ENCODE measurements at regions not wholly inside any gene's neighbourhood (a gene's known extent, or its start where the extent isn't known, plus 50 kb on each side); places are given as distances from the start of the nearest gene placed in this dataset.

DNA sequence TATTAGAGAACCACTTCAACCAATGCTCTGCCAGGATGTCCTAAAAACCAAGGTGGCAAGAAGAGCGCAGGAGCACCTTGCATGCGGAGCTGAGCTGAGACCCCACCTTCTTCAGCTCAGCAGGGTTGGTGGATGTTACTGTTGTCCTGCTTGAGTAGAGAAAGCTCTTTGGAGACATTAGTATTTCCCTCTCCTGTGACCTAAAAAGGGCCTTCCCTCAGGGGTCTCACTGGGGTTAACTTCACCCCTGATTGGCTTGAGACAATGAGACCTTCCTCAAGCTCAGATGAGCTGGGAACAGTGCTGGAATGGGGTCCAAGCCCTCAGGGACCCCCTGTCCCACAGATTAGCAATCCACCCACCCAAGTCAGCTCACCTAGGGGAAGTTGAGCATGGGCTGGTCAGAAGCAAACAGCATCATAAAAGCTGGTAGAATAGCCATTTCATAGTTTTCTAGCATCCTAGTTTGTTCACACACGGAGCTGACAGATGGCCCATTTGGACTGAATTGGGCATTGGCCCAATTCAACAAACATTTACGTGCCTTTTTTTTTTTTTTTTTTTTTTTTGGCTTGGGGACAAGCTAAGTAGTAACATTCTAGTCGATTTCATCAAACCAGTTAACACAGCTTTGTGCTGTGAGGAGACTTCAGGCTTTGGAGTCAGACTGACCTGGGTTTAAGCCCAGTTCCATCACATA is 100.6 kb upstream of the HABP2 start:
- H3K9me3 ChIP-seq (ENCODE audit: control insufficient read depth, insufficient read depth, low read depth, low read length): no peaks in the 10 kb centered on the region
- no peak overlapping the region for H3K27ac ChIP-seq (ENCODE audit: low read length)
- H3K4me3 ChIP-seq (ENCODE audit: low read depth in 2 of 2, low read length in 2 of 2): no peak overlapping the region
- in situ Hi-C loops (cut with HindIII; ENCODE audit: low pct_unique_long_range_greater_than_20kb, low sequenced_read_pairs) (no loop called here), intact Hi-C loops (cut with micrococcal nuclease; ENCODE audit: unreplicated experiment) (no loop called here)
- CTCF ChIA-PET: interaction anchor here (0.6 to 0.7 kb wide), 3 partner anchors 39 to 47 kb away, joined by 3 to 9 read pairs (median 6); no protein-coding TSS in a partner anchor
- no peak for TF ChIP-seq POLR2AphosphoS5 (IDR thresholded peaks at IDR 0.05; ENCODE audit: low read depth, low read length)
- TF ChIP-seq, protein P1, sequence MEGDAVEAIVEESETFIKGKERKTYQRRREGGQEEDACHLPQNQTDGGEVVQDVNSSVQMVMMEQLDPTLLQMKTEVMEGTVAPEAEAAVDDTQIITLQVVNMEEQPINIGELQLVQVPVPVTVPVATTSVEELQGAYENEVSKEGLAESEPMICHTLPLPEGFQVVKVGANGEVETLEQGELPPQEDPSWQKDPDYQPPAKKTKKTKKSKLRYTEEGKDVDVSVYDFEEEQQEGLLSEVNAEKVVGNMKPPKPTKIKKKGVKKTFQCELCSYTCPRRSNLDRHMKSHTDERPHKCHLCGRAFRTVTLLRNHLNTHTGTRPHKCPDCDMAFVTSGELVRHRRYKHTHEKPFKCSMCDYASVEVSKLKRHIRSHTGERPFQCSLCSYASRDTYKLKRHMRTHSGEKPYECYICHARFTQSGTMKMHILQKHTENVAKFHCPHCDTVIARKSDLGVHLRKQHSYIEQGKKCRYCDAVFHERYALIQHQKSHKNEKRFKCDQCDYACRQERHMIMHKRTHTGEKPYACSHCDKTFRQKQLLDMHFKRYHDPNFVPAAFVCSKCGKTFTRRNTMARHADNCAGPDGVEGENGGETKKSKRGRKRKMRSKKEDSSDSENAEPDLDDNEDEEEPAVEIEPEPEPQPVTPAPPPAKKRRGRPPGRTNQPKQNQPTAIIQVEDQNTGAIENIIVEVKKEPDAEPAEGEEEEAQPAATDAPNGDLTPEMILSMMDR (IDR thresholded peaks at IDR 0.05): no peak
- TF ChIP-seq, protein P2, sequence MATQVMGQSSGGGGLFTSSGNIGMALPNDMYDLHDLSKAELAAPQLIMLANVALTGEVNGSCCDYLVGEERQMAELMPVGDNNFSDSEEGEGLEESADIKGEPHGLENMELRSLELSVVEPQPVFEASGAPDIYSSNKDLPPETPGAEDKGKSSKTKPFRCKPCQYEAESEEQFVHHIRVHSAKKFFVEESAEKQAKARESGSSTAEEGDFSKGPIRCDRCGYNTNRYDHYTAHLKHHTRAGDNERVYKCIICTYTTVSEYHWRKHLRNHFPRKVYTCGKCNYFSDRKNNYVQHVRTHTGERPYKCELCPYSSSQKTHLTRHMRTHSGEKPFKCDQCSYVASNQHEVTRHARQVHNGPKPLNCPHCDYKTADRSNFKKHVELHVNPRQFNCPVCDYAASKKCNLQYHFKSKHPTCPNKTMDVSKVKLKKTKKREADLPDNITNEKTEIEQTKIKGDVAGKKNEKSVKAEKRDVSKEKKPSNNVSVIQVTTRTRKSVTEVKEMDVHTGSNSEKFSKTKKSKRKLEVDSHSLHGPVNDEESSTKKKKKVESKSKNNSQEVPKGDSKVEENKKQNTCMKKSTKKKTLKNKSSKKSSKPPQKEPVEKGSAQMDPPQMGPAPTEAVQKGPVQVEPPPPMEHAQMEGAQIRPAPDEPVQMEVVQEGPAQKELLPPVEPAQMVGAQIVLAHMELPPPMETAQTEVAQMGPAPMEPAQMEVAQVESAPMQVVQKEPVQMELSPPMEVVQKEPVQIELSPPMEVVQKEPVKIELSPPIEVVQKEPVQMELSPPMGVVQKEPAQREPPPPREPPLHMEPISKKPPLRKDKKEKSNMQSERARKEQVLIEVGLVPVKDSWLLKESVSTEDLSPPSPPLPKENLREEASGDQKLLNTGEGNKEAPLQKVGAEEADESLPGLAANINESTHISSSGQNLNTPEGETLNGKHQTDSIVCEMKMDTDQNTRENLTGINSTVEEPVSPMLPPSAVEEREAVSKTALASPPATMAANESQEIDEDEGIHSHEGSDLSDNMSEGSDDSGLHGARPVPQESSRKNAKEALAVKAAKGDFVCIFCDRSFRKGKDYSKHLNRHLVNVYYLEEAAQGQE (IDR thresholded peaks at IDR 0.05; ENCODE audit: insufficient read depth in 1 of 2, low read depth in 2 of 2, low read length in 1 of 2): no peak
- TF ChIP-seq TCF7L2 (IDR thresholded peaks at IDR 0.05; ENCODE audit: low read depth, low read length): no peak
- TF ChIP-seq SIN3A (IDR thresholded peaks at IDR 0.05; ENCODE audit: borderline replicate concordance, insufficient read depth, low read depth, low read length): no peak
- POLR2A ChIA-PET: interaction anchor here (0.6 kb wide), 1 partner anchor 22 kb away, joined by 10 read pairs; no protein-coding TSS in a partner anchor
- ATAC-seq (no peak), DNase-seq (ENCODE audit: low read depth, low spot score) (no peak)
- no peaks in the 10 kb centered on the region for H3K4me1 ChIP-seq (ENCODE audit: control insufficient read depth, insufficient read depth, low read length)
- H3K36me3 ChIP-seq (ENCODE audit: control insufficient read depth, insufficient read depth, low read length): no peaks in the 10 kb centered on the region
- peaks cover 45% of the 10 kb centered on the region for H3K27me3 ChIP-seq (ENCODE audit: control insufficient read depth, insufficient read depth, low read length)
- no TSS peak for BruUV-seq (replicated peaks)

DNA sequence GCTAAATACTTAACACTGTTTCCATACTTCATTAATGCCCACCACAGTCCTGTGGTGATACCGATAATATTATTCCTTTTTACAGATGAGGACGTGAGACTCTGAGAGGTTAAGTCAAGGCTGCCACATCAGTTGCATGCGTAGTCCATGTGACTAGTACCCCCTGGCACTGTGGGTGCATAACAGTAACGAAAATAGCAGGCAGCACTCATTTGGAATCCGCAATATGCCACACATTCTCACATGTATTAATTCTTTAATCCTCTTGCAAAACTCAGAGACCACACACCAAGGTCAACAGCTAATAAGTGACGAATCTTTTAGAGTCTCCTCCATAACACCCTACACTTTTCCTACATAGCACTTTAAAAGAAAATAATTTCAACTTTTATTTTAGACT is 99.5 kb upstream of the HABP2 start:
- no peak for DNase-seq (ENCODE audit: low read depth, low spot score)
- intact Hi-C loops (cut with micrococcal nuclease; ENCODE audit: unreplicated experiment) (no loop called here), in situ Hi-C loops (cut with HindIII; ENCODE audit: low pct_unique_long_range_greater_than_20kb, low sequenced_read_pairs) (no loop called here)
- ATAC-seq: no peak
- Histone ChIP-seq H3K27ac (ENCODE audit: low read length) (no peak overlapping the region), H3K27me3 (ENCODE audit: control insufficient read depth, insufficient read depth, low read length) (peaks cover 46% of the 10 kb centered on the region), H3K9me3 (ENCODE audit: control insufficient read depth, insufficient read depth, low read depth, low read length) (no peaks in the 10 kb centered on the region), H3K4me1 (ENCODE audit: control insufficient read depth, insufficient read depth, low read length) (no peaks in the 10 kb centered on the region), H3K36me3 (ENCODE audit: control insufficient read depth, insufficient read depth, low read length) (no peaks in the 10 kb centered on the region), H3K4me3 (ENCODE audit: low read depth in 2 of 2, low read length in 2 of 2) (no peak overlapping the region)
- TF ChIP-seq POLR2AphosphoS5 (IDR thresholded peaks at IDR 0.05; ENCODE audit: low read depth, low read length): no peak
- TF ChIP-seq, protein P1 (IDR thresholded peaks at IDR 0.05): no peak
- no peak for TF ChIP-seq SIN3A (IDR thresholded peaks at IDR 0.05; ENCODE audit: borderline replicate concordance, insufficient read depth, low read depth, low read length)
- no peak for TF ChIP-seq TCF7L2 (IDR thresholded peaks at IDR 0.05; ENCODE audit: low read depth, low read length)
- TF ChIP-seq, protein P2 (IDR thresholded peaks at IDR 0.05; ENCODE audit: insufficient read depth in 1 of 2, low read depth in 2 of 2, low read length in 1 of 2): no peak
- ChIA-PET POLR2A (no interaction called here), CTCF (no interaction called here)
- BruUV-seq (replicated peaks): no TSS peak
